GM12892 (cell line): ENCODE measurements at regions not wholly inside any gene's neighbourhood (a gene's known extent, or its start where the extent isn't known, plus 50 kb on each side); places are given as distances from the start of the nearest gene placed in this dataset.
"Not testable (repeated sequence)": the region's sequence is repeated elsewhere in the genome, so short reads cannot be mapped to it uniquely, and the experiment has no call there.

Experiments
- DNase-seq: peaks from one replicate; pipeline ENCODE4 v3.0.0; 2011; ENCODE audit not compliant: insufficient read length
- FAIRE-seq: peaks from 2 replicates; lab custom pipeline; 2011; peaks lifted over from hg19 to GRCh38; lab: Jason Lieb, UNC
- POLR2A ChIP-seq: IDR thresholded peaks from 2 replicates; pipeline ENCODE4 v1.6.1; 2011; ENCODE audit warnings: low read depth, low read length, control low read depth
- POLR2AphosphoS5 ChIP-seq: IDR thresholded peaks from 2 replicates; pipeline ENCODE4 v1.6.1; 2011; ENCODE audit warnings: low read depth, low read length, control low read depth
- TAF1 ChIP-seq: IDR thresholded peaks from 2 replicates; pipeline ENCODE4 v1.6.1; 2011; ENCODE audit warnings: low read depth, mild to moderate bottlenecking, control low read depth, low read length, borderline replicate concordance

DNA sequence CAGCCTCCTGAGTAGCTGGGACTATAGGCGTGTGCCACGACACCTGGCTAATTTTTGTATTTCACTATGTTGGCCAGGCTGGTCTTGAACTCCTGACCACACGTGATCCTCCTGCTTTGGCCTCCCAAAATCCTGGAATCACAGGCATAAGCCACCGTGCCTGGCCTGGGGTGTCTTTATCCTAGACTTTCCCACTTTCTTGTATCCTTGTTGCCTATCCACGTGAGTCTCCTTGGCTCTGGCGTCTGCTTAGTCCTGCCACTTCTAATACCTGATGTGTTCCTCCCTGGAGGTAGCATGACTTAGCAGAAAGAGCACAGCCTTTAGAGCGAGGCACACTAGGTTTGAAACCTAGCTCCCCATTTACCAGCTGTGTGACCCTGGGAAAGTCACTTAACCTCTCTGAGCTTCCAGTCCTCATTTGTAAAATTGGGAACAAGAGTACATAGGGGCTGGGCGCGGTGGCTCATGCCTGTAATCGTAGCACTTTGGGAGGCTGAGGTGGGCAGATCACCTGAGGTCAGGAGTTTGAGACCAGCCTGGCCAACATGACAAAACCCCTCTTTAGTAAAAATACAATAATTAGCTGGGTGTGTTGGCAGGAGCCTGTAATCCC, 344.6 kb downstream of the TYW1 start:
- FAIRE-seq (no peak), DNase-seq (no peak)
- TF ChIP-seq TAF1 (no peak), POLR2A (no peak), POLR2AphosphoS5 (no peak)

DNA sequence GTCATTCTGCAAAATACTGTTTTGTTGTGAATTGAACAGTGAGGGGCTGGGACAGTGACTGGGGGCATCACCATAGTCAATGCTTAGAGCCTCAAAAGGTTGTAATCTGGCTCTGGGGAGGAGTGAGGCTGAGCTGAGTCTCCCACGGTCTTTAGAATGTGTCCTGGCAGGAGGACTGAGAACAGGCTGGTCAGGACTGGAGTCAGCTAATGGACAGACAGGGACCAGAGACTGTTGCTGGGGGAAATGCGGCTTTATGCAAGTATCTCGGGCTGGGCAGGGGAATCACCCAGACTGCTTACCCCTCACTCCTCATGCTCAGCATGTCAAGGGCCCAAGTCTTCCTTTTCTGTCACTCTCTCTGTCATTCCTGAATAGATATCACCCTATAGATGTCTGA, 346.5 kb downstream of the TYW1 start:
- no peak for DNase-seq
- FAIRE-seq = no peak
- no peak for TF ChIP-seq TAF1
- no peak for TF ChIP-seq POLR2AphosphoS5
- TF ChIP-seq POLR2A = no peak

GRCh38 chr7:67343572-67343971, 346.9 kb downstream of the TYW1 start:
- DNase-seq (no peak), FAIRE-seq (no peak)
- TF ChIP-seq POLR2A (no peak), TAF1 (no peak), POLR2AphosphoS5 (no peak)

DNA sequence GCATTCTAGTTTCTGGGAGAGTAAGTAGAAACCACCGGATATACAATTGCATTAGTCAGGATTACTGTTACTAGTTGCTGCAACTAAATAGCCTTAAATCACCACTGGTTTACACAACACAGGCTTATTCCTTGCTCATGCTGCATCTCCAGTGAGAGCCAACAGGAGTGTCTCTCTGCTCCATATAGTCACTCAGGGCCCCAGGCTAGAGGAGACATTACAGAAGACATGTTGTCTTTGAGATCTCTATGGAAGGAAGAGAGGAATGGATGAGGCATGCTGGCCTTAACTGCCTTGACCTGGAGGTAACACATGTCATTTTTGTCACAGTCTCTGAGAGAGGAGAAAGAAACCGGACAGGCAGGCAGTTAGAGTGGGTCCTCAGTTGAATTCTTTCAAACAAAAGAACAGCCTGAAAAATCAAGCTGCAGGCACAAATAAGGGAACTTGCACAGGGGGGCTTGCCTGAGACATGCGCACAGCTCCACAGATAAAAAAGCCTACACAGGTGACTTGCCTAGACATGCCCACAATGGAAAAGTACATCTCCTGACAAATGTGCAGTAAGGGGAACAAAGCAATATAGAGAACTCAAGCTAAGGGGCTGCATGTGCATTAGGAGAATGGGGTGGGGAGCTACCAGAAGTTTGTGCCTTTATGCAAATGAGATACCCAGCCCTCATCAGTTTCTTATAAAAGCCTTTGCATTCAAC, 348.0 kb downstream of the TYW1 start:
- DNase-seq (no peak), FAIRE-seq (no peak)
- no peak for TF ChIP-seq POLR2AphosphoS5
- TF ChIP-seq POLR2A = no peak
- no peak for TF ChIP-seq TAF1

DNA sequence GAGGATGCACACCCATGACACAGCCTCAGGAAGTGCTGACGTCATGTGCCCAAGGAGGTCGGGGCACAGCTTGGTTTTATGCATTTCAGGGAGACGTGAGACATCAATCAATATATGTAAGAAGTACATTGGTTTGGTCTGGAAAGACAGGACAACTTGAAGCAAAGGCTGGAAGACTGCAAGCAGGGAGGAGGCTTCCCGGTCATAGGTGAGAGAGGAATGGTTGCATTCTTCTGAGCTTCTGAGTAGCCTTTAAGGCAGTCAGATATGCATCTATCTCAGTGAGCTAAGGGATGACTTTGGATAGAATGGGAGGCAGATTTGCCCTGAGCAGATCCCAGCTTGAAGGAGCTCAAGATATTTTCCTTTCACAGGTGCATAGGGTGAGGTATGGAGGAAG, 349.5 kb downstream of the TYW1 start:
- TF ChIP-seq TAF1 = no peak
- no peak for TF ChIP-seq POLR2A
- TF ChIP-seq POLR2AphosphoS5 = no peak
- FAIRE-seq (no peak), DNase-seq (no peak)

- TF ChIP-seq POLR2A (no peak), TAF1 (no peak), POLR2AphosphoS5 (no peak)
- FAIRE-seq = no peak
- no peak for DNase-seq
Measured at GRCh38 chr7:67346876-67347275, 350.2 kb downstream of the TYW1 start.

- no peak for TF ChIP-seq POLR2AphosphoS5
- TF ChIP-seq TAF1 = no peak
- no peak for TF ChIP-seq POLR2A
- no peak for DNase-seq
Measured at GRCh38 chr7:67348171-67348570, 351.5 kb downstream of the TYW1 start.

GRCh38 chr7:67357653-67358052, 361.0 kb downstream of the TYW1 start:
- not testable (repeated sequence) for DNase-seq, FAIRE-seq

More at GRCh38 chr7:67348171-67348570, 351.5 kb downstream of the TYW1 start:
- no peak for FAIRE-seq

GRCh38 chr7:67358316-67358715, 361.7 kb downstream of the TYW1 start:
- not testable (repeated sequence) for DNase-seq, FAIRE-seq

DNA sequence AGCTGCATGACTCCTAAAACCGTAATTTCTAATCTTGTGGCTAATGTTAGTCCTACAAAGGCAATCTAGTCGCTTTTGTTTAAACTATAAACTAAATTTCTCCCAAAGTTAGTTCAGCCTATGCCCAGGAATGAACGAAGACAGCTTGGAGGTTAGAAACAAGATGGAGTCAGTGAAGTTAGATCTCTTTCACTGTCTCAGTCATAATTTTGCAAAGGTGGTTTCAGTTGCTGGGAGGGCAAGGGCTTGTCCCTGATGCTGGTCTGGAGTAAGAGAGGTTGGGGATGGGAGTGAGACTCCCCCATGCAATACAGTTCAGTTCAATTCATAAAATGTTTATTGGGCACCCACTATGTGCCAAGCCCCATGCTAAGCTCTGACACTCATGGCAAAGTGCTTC, 362.1 kb downstream of the TYW1 start:
- DNase-seq, FAIRE-seq: not testable (repeated sequence)

GRCh38 chr7:67359900-67360299, 363.3 kb downstream of the TYW1 start:
- DNase-seq = no peak
- FAIRE-seq = no peak
- TF ChIP-seq TAF1 = no peak
- no peak for TF ChIP-seq POLR2A
- TF ChIP-seq POLR2AphosphoS5 = no peak

- no peak for TF ChIP-seq POLR2AphosphoS5
- TF ChIP-seq POLR2A = no peak
- no peak for TF ChIP-seq TAF1
- FAIRE-seq = no peak
Measured at GRCh38 chr7:67361150-67361549, 364.5 kb downstream of the TYW1 start.

More at GRCh38 chr7:67361150-67361549, 364.5 kb downstream of the TYW1 start:
- no peak for DNase-seq
